Mucosa of descending colon (tissue), 3 donors: ENCODE measurements at regions not wholly inside any gene's neighbourhood (a gene's known extent, or its start where the extent isn't known, plus 50 kb on each side); places are given as distances from the start of the nearest gene placed in this dataset.

Source experiments
- ATAC-seq: fragments of 200-7000 bp; cut with Tn5 transposase; one replicate; pipeline ENCODE4 v1.9.1; 2020; ENCODE audit warnings: mild to moderate bottlenecking, moderate library complexity
- DNase-seq, 3 donors: peaks; one replicate each; pipeline ENCODE4 v3.0.0-alpha.2; 2020
- H3K36me3 ChIP-seq: fragments of 200-600 bp; one replicate; pipeline ENCODE4 v1.8.0; 2021; ENCODE audit warnings: low read depth, mild to moderate bottlenecking
- H3K4me1 ChIP-seq: fragments of 200-600 bp; one replicate; pipeline ENCODE4 v1.8.0; 2021; ENCODE audit warnings: low read depth, mild to moderate bottlenecking
- H3K4me3 ChIP-seq: fragments of 200-600 bp; one replicate; pipeline ENCODE4 v1.8.0; 2021; ENCODE audit warnings: mild to moderate bottlenecking
- H3K9me3 ChIP-seq: fragments of 200-600 bp; one replicate; pipeline ENCODE4 v1.8.0; 2021; ENCODE audit warnings: mild to moderate bottlenecking
- CTCF ChIP-seq: fragments of 200-600 bp; IDR thresholded peaks from one replicate; pipeline ENCODE4 v1.8.0; 2022; ENCODE audit warnings: antibody characterized with exemption, mild to moderate bottlenecking
- intact Hi-C, 2 donors: fragments of 100-400 bp; cut with DNase I in 1 of 2; cut with micrococcal nuclease in 1 of 2; formaldehyde crosslinking; loops; one replicate each; pipeline versions ENCODE4 v1.11.0 to v1.11.1; 2022; cut with DNase I, micrococcal nuclease
- donor health status: DM: no; HTN: no; CAD: no; lungs with moderate emphysema.
- donor health status: DM: no; HTN: no; CAD: no.
- donor health status: DM: no; HTN: yes; CAD: no.

- H3K36me3 ChIP-seq, result no peaks in the 10 kb centered on the region
- TF ChIP-seq CTCF, result no peak
- ATAC-seq, result no peak
- no peak for DNase-seq
- H3K4me3 ChIP-seq, result no peak overlapping the region
- H3K4me1 ChIP-seq, result no peaks in the 10 kb centered on the region
- H3K9me3 ChIP-seq, result no peaks in the 10 kb centered on the region
- intact Hi-C loops, result no loop called here
These were observed 100.8 kb downstream of the TRIM29 start for GRCh38 chr11:120037111-120037510.

- Histone ChIP-seq H3K36me3 (no peaks in the 10 kb centered on the region), H3K9me3 (no peaks in the 10 kb centered on the region), H3K4me1 (no peaks in the 10 kb centered on the region), H3K4me3 (no peak overlapping the region)
- DNase-seq (no peak), ATAC-seq (no peak)
- intact Hi-C loops, result no loop called here
- no peak for TF ChIP-seq CTCF
These were observed 102.2 kb downstream of the TRIM29 start for GRCh38 chr11:120035756-120036155.

GRCh38 chr11:120034881-120035630 is 102.9 kb downstream of the TRIM29 start:
- intact Hi-C loops, result no loop called here
- TF ChIP-seq CTCF, result no peak
- Histone ChIP-seq H3K9me3 (no peaks in the 10 kb centered on the region), H3K4me1 (no peaks in the 10 kb centered on the region), H3K36me3 (no peaks in the 10 kb centered on the region), H3K4me3 (no peak overlapping the region)
- no peak for DNase-seq
- ATAC-seq, result no peak

- ATAC-seq (no peak), DNase-seq (no peak)
- intact Hi-C loops, result no loop called here
- H3K4me3 ChIP-seq, result no peak overlapping the region
- no peak for TF ChIP-seq CTCF
- no peaks in the 10 kb centered on the region for H3K4me1 ChIP-seq
- no peaks in the 10 kb centered on the region for H3K9me3 ChIP-seq
- no peaks in the 10 kb centered on the region for H3K36me3 ChIP-seq
These were observed 103.6 kb downstream of the TRIM29 start for GRCh38 chr11:120034176-120034875.

- TF ChIP-seq CTCF, result no peak
- Histone ChIP-seq H3K4me3 (no peak overlapping the region), H3K4me1 (no peaks in the 10 kb centered on the region), H3K36me3 (no peaks in the 10 kb centered on the region), H3K9me3 (no peaks in the 10 kb centered on the region)
- ATAC-seq (no peak), DNase-seq (no peak)
- intact Hi-C loops, result no loop called here
These were observed 105.0 kb downstream of the TRIM29 start for GRCh38 chr11:120032766-120033390.
